ENCODE measurements at regions not wholly inside any gene's neighbourhood (a gene's known extent, or its start where the extent isn't known, plus 50 kb on each side); places are given as distances from the start of the nearest gene placed in this dataset.

DNA sequence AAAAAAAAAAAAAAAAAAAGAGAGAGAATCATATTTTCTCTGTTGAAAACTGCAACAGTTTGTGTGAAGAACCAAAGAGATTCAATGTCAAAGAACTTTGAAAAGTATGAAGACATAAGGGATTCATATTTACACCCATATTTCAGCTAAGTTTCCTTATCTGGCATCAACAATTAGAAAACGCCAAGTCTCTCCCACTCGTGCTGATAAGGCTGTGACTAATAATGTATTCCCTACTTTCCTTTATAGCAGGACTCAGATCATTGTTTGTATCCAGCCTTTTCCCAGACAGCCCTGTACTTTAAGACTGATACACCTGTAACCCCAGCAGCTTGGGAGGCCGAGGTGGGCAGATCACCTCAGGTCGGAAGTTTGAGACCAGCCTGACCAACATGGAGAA lies 54.1 kb upstream of the STK32A start:
- TF ChIP-seq CEBPB (IDR thresholded peaks at IDR 0.05) (no peak), TEAD4 (IDR thresholded peaks at IDR 0.05) (no peak), EP300 (IDR thresholded peaks at IDR 0.05; ENCODE audit: borderline replicate concordance) (no peak), CREB1 (IDR thresholded peaks at IDR 0.05; ENCODE audit: low read depth) (no peak), RAD21 (IDR thresholded peaks at IDR 0.05; ENCODE audit: low read depth) (no peak), TCF12 (IDR thresholded peaks at IDR 0.05; ENCODE audit: low read depth) (no peak), YY1 (IDR thresholded peaks at IDR 0.05; ENCODE audit: low read depth) (no peak), EGR1 (IDR thresholded peaks at IDR 0.05) (no peak), NFIC (IDR thresholded peaks at IDR 0.05) (no peak), FOXM1 (IDR thresholded peaks at IDR 0.05; ENCODE audit: borderline replicate concordance, low read depth) (no peak)
- TF ChIP-seq, protein P1, sequence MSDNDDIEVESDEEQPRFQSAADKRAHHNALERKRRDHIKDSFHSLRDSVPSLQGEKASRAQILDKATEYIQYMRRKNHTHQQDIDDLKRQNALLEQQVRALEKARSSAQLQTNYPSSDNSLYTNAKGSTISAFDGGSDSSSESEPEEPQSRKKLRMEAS (IDR thresholded peaks at IDR 0.05), result no peak
- TF ChIP-seq, protein P2, sequence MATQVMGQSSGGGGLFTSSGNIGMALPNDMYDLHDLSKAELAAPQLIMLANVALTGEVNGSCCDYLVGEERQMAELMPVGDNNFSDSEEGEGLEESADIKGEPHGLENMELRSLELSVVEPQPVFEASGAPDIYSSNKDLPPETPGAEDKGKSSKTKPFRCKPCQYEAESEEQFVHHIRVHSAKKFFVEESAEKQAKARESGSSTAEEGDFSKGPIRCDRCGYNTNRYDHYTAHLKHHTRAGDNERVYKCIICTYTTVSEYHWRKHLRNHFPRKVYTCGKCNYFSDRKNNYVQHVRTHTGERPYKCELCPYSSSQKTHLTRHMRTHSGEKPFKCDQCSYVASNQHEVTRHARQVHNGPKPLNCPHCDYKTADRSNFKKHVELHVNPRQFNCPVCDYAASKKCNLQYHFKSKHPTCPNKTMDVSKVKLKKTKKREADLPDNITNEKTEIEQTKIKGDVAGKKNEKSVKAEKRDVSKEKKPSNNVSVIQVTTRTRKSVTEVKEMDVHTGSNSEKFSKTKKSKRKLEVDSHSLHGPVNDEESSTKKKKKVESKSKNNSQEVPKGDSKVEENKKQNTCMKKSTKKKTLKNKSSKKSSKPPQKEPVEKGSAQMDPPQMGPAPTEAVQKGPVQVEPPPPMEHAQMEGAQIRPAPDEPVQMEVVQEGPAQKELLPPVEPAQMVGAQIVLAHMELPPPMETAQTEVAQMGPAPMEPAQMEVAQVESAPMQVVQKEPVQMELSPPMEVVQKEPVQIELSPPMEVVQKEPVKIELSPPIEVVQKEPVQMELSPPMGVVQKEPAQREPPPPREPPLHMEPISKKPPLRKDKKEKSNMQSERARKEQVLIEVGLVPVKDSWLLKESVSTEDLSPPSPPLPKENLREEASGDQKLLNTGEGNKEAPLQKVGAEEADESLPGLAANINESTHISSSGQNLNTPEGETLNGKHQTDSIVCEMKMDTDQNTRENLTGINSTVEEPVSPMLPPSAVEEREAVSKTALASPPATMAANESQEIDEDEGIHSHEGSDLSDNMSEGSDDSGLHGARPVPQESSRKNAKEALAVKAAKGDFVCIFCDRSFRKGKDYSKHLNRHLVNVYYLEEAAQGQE (IDR thresholded peaks at IDR 0.05; ENCODE audit: low read depth), result no peak
- TF ChIP-seq, protein P3, sequence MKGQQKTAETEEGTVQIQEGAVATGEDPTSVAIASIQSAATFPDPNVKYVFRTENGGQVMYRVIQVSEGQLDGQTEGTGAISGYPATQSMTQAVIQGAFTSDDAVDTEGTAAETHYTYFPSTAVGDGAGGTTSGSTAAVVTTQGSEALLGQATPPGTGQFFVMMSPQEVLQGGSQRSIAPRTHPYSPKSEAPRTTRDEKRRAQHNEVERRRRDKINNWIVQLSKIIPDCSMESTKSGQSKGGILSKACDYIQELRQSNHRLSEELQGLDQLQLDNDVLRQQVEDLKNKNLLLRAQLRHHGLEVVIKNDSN (IDR thresholded peaks at IDR 0.05), result no peak

All from Ishikawa (cell line).